Gastrocnemius medialis (tissue), 4 donors: ENCODE measurements at regions not wholly inside any gene's neighbourhood (a gene's known extent, or its start where the extent isn't known, plus 50 kb on each side); places are given as distances from the start of the nearest gene placed in this dataset.

ENCODE experiments used
- ATAC-seq, 2 donors: fragments of 150-250 bp; one replicate each; pipeline ENCODE4 v1.9.1; 2016
- DNase-seq, 2 donors: peaks; one replicate each; pipeline ENCODE4 v3.0.0-alpha.2; 2019
- H3K27ac ChIP-seq, 4 donors: fragments of 200-600 bp; sonication (generic); 1 replicate in 1 of 4; 2 replicates in 3 of 4; pipeline ENCODE4 v1.5.1; 2016 to 2018; ENCODE audit warnings: mild to moderate bottlenecking in 2 of 4, moderate library complexity in 1 of 4
- H3K27me3 ChIP-seq, 3 donors: fragments of 200-600 bp; sonication (generic) in 2 of 3; 1 replicate in 1 of 3; 2 replicates in 2 of 3; pipeline versions ENCODE4 v1.5.1 to v1.6.0; 2016 to 2019; ENCODE audit warnings: mild to moderate bottlenecking in 1 of 3, moderate library complexity in 1 of 3
- H3K36me3 ChIP-seq, 2 donors: fragments of 200-600 bp; sonication (generic) in 1 of 2; one replicate each; pipeline ENCODE4 v1.5.1; 2017 to 2018
- H3K4me1 ChIP-seq, 2 donors: fragments of 200-600 bp; sonication (generic) in 1 of 2; one replicate each; pipeline ENCODE4 v1.5.1; 2016 to 2017; ENCODE audit warnings: mild to moderate bottlenecking in 2 of 2
- H3K4me3 ChIP-seq, 4 donors: fragments of 200-600 bp; sonication (generic) in 3 of 4; 1 replicate in 1 of 4; 2 replicates in 3 of 4; pipeline ENCODE4 v1.5.1; 2016 to 2019; ENCODE audit warnings: mild to moderate bottlenecking in 2 of 4
- H3K9me3 ChIP-seq, 3 donors: fragments of 200-600 bp; sonication (generic) in 2 of 3; 1 replicate in 1 of 3; 2 replicates in 2 of 3; pipeline ENCODE4 v1.5.1; 2016 to 2019
- CTCF ChIP-seq, 5 experiments: fragments of 450-650 bp in 3 of 5; fragments of 200-600 bp in 2 of 5; sonication (generic) in 2 of 5; IDR thresholded peaks in 4 of 5; conservative IDR thresholded peaks in 1 of 5; 1 replicate in 4 of 5; 2 replicates in 1 of 5; pipeline ENCODE4 v1.5.1; 2016 to 2019; ENCODE audit warnings: antibody characterized with exemption in 5 of 5, mild to moderate bottlenecking in 3 of 5, moderate library complexity in 3 of 5
- POLR2A ChIP-seq, 2 donors: fragments of 450-650 bp; IDR thresholded peaks; one replicate each; pipeline ENCODE4 v1.6.1; 2017; ENCODE audit warnings: antibody characterized with exemption in 2 of 2, mild to moderate bottlenecking in 2 of 2, moderate library complexity in 2 of 2
- in situ Hi-C, 4 donors: fragments of 200-750 bp; cut with MboI; loops; one replicate each; pipeline versions ENCODE4 v1.15.0 to v1.8.0; 2017; ENCODE audit warnings: low sequenced_read_pairs in 4 of 4
- intact Hi-C: fragments of 100-400 bp; cut with DNase I; formaldehyde crosslinking; loops from one replicate; pipeline ENCODE4 v1.15.1; 2023; ENCODE audit warnings: low total_unique reads

GRCh38 chr11:44443836-44444769, 121.4 kb upstream of the CD82 start:
- no peaks in the 10 kb centered on the region for H3K36me3 ChIP-seq
- no peak overlapping the region for H3K27ac ChIP-seq
- TF ChIP-seq POLR2A (IDR thresholded peaks at IDR 0.05) = no peak
- no peak for TF ChIP-seq CTCF (IDR thresholded peaks at IDR 0.05 in 4 of 5, conservative IDR thresholded peaks at IDR 0.05 in 1 of 5)
- no peaks in the 10 kb centered on the region for H3K9me3 ChIP-seq
- H3K4me1 ChIP-seq = no peaks in the 10 kb centered on the region
- in situ Hi-C loops = no loop called here
- DNase-seq = no peak
- intact Hi-C loops = no loop called here
- H3K4me3 ChIP-seq = no peak overlapping the region
- peaks cover 0 to 4% (median 3%) of the 10 kb centered on the region in 3 donors for H3K27me3 ChIP-seq
- ATAC-seq = no peak

DNA sequence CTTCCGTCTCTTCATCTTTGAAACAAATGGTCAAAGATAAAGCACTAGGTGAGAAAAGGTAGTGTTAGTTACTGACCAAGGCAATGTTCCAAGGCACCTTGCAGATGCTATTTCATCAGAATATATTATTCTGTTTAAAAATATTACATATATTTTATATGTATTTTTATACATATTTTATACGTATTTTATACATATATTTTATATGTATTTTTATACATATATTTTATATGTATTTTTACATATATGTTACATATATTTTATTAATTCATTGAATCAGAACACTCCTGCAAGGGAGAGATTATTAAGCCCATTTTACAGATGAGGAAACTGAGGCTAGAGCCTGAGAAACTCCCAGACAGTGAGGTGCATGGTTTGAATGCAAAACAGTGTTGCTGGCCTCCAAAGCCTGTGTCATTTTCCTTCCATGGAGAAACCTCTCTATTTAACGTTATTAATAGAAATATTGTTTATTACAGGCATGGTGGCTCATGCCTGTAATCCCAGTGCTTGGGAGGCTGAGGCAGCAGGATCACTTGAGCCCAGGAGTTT, 120.6 kb upstream of the CD82 start:
- Histone ChIP-seq H3K27ac (no peak overlapping the region), H3K4me3 (no peak overlapping the region), H3K36me3 (no peaks in the 10 kb centered on the region), H3K4me1 (no peaks in the 10 kb centered on the region), H3K27me3 (peaks cover 0 to 3% (median 0%) of the 10 kb centered on the region in 3 donors), H3K9me3 (no peaks in the 10 kb centered on the region)
- TF ChIP-seq CTCF (IDR thresholded peaks at IDR 0.05 in 4 of 5, conservative IDR thresholded peaks at IDR 0.05 in 1 of 5) (no peak), POLR2A (IDR thresholded peaks at IDR 0.05) (no peak)
- intact Hi-C loops = no loop called here
- in situ Hi-C loops = no loop called here
- ATAC-seq (no peak), DNase-seq (no peak)

DNA sequence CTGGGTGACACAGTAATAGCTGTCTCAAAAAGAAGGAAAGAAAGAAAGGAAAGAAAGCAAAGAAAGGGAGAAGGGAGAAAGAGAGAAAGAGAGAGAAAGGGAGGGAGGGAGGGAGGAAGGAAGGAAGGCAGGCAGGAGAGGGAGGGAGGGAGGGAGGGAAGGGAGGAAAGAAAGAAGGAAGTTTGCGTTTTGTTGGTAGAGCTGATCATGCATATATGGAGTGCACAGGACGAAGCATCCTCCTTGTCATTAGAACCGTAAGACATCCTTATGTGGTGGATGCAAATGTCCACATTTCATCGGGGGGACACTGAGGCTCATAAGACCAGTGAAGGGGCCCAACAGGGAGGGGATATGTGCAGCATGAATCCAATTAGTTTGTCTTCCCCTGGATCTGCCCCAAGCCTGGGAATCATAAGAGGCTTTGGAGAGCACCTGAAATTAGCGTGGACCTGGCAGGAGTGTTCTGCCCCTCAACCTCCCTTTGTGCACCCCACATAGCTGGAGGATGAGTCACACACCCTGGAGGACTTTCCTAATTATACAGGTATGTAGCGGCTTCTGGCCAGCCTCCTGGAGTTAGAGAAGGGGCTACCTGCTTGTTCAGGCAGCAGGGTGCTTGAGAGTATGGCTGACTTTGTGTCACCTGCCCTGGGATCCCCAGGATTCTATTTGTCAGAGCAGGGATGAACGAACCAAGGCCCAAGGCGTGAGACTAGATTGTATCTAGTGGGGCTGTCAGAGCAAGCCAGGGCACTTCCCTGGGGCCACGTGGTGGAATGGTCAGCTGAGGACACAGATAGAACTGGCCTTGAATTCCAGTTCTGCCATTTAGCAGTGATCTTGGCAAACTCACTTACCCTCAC, 119.7 kb upstream of the CD82 start:
- intact Hi-C loops (no loop called here), in situ Hi-C loops (no loop called here)
- no peaks in the 10 kb centered on the region for H3K36me3 ChIP-seq
- H3K9me3 ChIP-seq = no peaks in the 10 kb centered on the region
- no peak for TF ChIP-seq POLR2A (IDR thresholded peaks at IDR 0.05)
- no peak for TF ChIP-seq CTCF (IDR thresholded peaks at IDR 0.05 in 4 of 5, conservative IDR thresholded peaks at IDR 0.05 in 1 of 5)
- H3K4me1 ChIP-seq = no peaks in the 10 kb centered on the region
- H3K27me3 ChIP-seq = peaks cover 0 to 3% (median 0%) of the 10 kb centered on the region in 3 donors
- H3K4me3 ChIP-seq = no peak overlapping the region
- no peak overlapping the region for H3K27ac ChIP-seq
- DNase-seq = no peak
- ATAC-seq = no peak

- ATAC-seq (no peak), DNase-seq (no peak)
- in situ Hi-C loops (no loop called here), intact Hi-C loops (no loop called here)
- Histone ChIP-seq H3K27ac (no peak overlapping the region), H3K36me3 (no peaks in the 10 kb centered on the region), H3K9me3 (no peaks in the 10 kb centered on the region), H3K4me3 (no peak overlapping the region), H3K4me1 (no peaks in the 10 kb centered on the region), H3K27me3 (peaks cover 0 to 3% (median 0%) of the 10 kb centered on the region in 3 donors)
- TF ChIP-seq CTCF (IDR thresholded peaks at IDR 0.05 in 4 of 5, conservative IDR thresholded peaks at IDR 0.05 in 1 of 5) (no peak), POLR2A (IDR thresholded peaks at IDR 0.05) (no peak)
Measured at GRCh38 chr11:44446366-44446762, 119.1 kb upstream of the CD82 start.
